D721Med (cell line): ENCODE measurements at regions not wholly inside any gene's neighbourhood (a gene's known extent, or its start where the extent isn't known, plus 50 kb on each side); places are given as distances from the start of the nearest gene placed in this dataset.

Experiments used
- DNase-seq: peaks from one replicate; pipeline ENCODE4 v3.0.0; 2011; ENCODE audit warnings: low spot score; ENCODE audit not compliant: insufficient read length
- FAIRE-seq: peaks from 2 replicates; lab custom pipeline; 2011; peaks lifted over from hg19 to GRCh38; lab: Jason Lieb, UNC
- CTCF ChIP-seq: IDR thresholded peaks from 2 replicates; pipeline ENCODE4 v1.5.1; 2012; ENCODE audit warnings: mild to moderate bottlenecking, control low read depth; ENCODE audit not compliant: insufficient read depth; ENCODE audit errors: missing control alignments

- DNase-seq (no peak), FAIRE-seq (no peak)
- TF ChIP-seq CTCF: no peak
Measured at GRCh38 chr5:5619546-5619945, 197.1 kb downstream of the ICE1 start.

GRCh38 chr5:5617024-5617423 is 194.5 kb downstream of the ICE1 start:
- no peak for DNase-seq
- no peak for TF ChIP-seq CTCF
- FAIRE-seq: no peak

GRCh38 chr5:5616247-5616895 is 193.9 kb downstream of the ICE1 start:
- DNase-seq (no peak), FAIRE-seq (peak; percentile 91)
- no peak for TF ChIP-seq CTCF

- FAIRE-seq (no peak), DNase-seq (no peak)
- TF ChIP-seq CTCF: no peak
Measured at GRCh38 chr5:5615569-5615968, 193.1 kb downstream of the ICE1 start.

- TF ChIP-seq CTCF: no peak
- DNase-seq: no peak
- no peak for FAIRE-seq
Measured at GRCh38 chr5:5613261-5613990, 190.9 kb downstream of the ICE1 start.

GRCh38 chr5:5612096-5612495 is 189.6 kb downstream of the ICE1 start:
- no peak for FAIRE-seq
- TF ChIP-seq CTCF: no peak

GRCh38 chr5:5609935-5610334 is 187.5 kb downstream of the ICE1 start:
- FAIRE-seq: no peak
- TF ChIP-seq CTCF: no peak
- no peak for DNase-seq

More at GRCh38 chr5:5612096-5612495, 189.6 kb downstream of the ICE1 start:
- DNase-seq: no peak
